Mucosa of descending colon (tissue), 3 donors: ENCODE measurements at regions not wholly inside any gene's neighbourhood (a gene's known extent, or its start where the extent isn't known, plus 50 kb on each side); places are given as distances from the start of the nearest gene placed in this dataset.

Source experiments
- ATAC-seq: fragments of 200-7000 bp; cut with Tn5 transposase; one replicate; pipeline ENCODE4 v1.9.1; 2020; ENCODE audit warnings: mild to moderate bottlenecking, moderate library complexity
- DNase-seq, 3 donors: peaks; one replicate each; pipeline ENCODE4 v3.0.0-alpha.2; 2020
- H3K36me3 ChIP-seq: fragments of 200-600 bp; one replicate; pipeline ENCODE4 v1.8.0; 2021; ENCODE audit warnings: low read depth, mild to moderate bottlenecking
- H3K4me1 ChIP-seq: fragments of 200-600 bp; one replicate; pipeline ENCODE4 v1.8.0; 2021; ENCODE audit warnings: low read depth, mild to moderate bottlenecking
- H3K4me3 ChIP-seq: fragments of 200-600 bp; one replicate; pipeline ENCODE4 v1.8.0; 2021; ENCODE audit warnings: mild to moderate bottlenecking
- H3K9me3 ChIP-seq: fragments of 200-600 bp; one replicate; pipeline ENCODE4 v1.8.0; 2021; ENCODE audit warnings: mild to moderate bottlenecking
- intact Hi-C, 2 donors: fragments of 100-400 bp; cut with DNase I in 1 of 2; cut with micrococcal nuclease in 1 of 2; formaldehyde crosslinking; loops; one replicate each; pipeline versions ENCODE4 v1.11.0 to v1.11.1; 2022; cut with DNase I, micrococcal nuclease
- TF ChIP-seq, protein P1 (sequence below): fragments of 200-600 bp; IDR thresholded peaks from one replicate; pipeline ENCODE4 v1.8.0; 2022; ENCODE audit warnings: antibody characterized with exemption, mild to moderate bottlenecking
- donor health status: DM: no; HTN: no; CAD: no; lungs with moderate emphysema.
- donor health status: DM: no; HTN: no; CAD: no.
- donor health status: DM: no; HTN: yes; CAD: no.

- ATAC-seq (no peak), DNase-seq (no peak)
- Histone ChIP-seq H3K4me3 (no peak overlapping the region), H3K4me1 (no peaks in the 10 kb centered on the region), H3K9me3 (no peaks in the 10 kb centered on the region), H3K36me3 (no peaks in the 10 kb centered on the region)
- TF ChIP-seq, protein P1, sequence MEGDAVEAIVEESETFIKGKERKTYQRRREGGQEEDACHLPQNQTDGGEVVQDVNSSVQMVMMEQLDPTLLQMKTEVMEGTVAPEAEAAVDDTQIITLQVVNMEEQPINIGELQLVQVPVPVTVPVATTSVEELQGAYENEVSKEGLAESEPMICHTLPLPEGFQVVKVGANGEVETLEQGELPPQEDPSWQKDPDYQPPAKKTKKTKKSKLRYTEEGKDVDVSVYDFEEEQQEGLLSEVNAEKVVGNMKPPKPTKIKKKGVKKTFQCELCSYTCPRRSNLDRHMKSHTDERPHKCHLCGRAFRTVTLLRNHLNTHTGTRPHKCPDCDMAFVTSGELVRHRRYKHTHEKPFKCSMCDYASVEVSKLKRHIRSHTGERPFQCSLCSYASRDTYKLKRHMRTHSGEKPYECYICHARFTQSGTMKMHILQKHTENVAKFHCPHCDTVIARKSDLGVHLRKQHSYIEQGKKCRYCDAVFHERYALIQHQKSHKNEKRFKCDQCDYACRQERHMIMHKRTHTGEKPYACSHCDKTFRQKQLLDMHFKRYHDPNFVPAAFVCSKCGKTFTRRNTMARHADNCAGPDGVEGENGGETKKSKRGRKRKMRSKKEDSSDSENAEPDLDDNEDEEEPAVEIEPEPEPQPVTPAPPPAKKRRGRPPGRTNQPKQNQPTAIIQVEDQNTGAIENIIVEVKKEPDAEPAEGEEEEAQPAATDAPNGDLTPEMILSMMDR: no peak
- intact Hi-C loops: loop anchor here in 1 of 2 donors (10.0 kb wide), 1 partner anchor 281 kb away; no protein-coding TSS in a partner anchor
These were observed 98.6 kb downstream of the NOL4 start for GRCh38 chr18:34126121-34126520.

- ATAC-seq (peak; percentile 85), DNase-seq (peak in 1 of 3 donors; percentile 58)
- intact Hi-C loops: loop anchor here in 1 of 2 donors (5.0 to 10.0 kb wide), 2 partner anchors 199 to 278 kb away; no protein-coding TSS in a partner anchor
These were observed 101.9 kb downstream of the NOL4 start for GRCh38 chr18:34122724-34123334.

GRCh38 chr18:34121200-34121721 lies 103.5 kb downstream of the NOL4 start:
- Histone ChIP-seq H3K36me3 (no peaks in the 10 kb centered on the region), H3K4me3 (no peak overlapping the region), H3K9me3 (no peaks in the 10 kb centered on the region), H3K4me1 (no peaks in the 10 kb centered on the region)
- ATAC-seq (peak; percentile 55), DNase-seq (no peak)
- intact Hi-C loops: loop anchor here in 1 of 2 donors (5.0 to 10.0 kb wide), 2 partner anchors 201 to 276 kb away; no protein-coding TSS in a partner anchor
- TF ChIP-seq, protein P1: no peak

More at GRCh38 chr18:34122724-34123334, 101.9 kb downstream of the NOL4 start:
- Histone ChIP-seq H3K4me1 (no peaks in the 10 kb centered on the region), H3K9me3 (no peaks in the 10 kb centered on the region), H3K4me3 (no peak overlapping the region), H3K36me3 (no peaks in the 10 kb centered on the region)
- TF ChIP-seq, protein P1: peak; percentile 68

- Histone ChIP-seq H3K36me3 (no peaks in the 10 kb centered on the region), H3K4me1 (no peaks in the 10 kb centered on the region), H3K9me3 (no peaks in the 10 kb centered on the region), H3K4me3 (no peak overlapping the region)
- DNase-seq: no peak
- no peak for ATAC-seq
- TF ChIP-seq, protein P1: no peak
- intact Hi-C loops: loop anchor here in 1 of 2 donors (5.0 to 10.0 kb wide), 2 partner anchors 202 to 275 kb away; no protein-coding TSS in a partner anchor
These were observed 104.4 kb downstream of the NOL4 start for GRCh38 chr18:34120294-34120693.

GRCh38 chr18:34117319-34117718 lies 107.4 kb downstream of the NOL4 start:
- no peak overlapping the region for H3K4me3 ChIP-seq
- TF ChIP-seq, protein P1: no peak
- no peaks in the 10 kb centered on the region for H3K9me3 ChIP-seq
- no peaks in the 10 kb centered on the region for H3K4me1 ChIP-seq
- DNase-seq (no peak), ATAC-seq (no peak)
- H3K36me3 ChIP-seq: no peaks in the 10 kb centered on the region
- intact Hi-C loops: no loop called here
